ENCODE measurements at regions not wholly inside any gene's neighbourhood (a gene's known extent, or its start where the extent isn't known, plus 50 kb on each side); places are given as distances from the start of the nearest gene placed in this dataset.

DNA sequence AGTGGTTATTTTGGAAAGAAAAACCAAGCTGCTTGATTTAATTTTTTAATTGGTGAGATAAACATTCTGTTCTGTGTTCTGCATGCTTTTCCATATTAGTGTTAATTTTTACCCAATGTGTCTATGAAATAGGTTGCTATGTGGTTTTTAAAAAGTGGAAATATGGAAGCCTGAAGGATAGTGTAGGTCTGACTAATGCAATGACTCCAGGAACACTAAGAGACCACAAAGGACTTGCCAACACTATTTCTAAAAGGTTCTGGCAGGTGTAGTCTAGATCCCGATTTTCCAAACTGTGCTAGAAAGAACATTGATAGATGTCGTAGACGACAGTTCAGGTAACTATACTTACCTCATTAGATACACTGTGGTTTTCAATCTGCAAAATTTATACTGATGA is 877.4 kb upstream of the GOT2 start:
- DNase-seq (ENCODE audit: low read depth in 3 of 3, low spot score in 2 of 3): no peak

DNA sequence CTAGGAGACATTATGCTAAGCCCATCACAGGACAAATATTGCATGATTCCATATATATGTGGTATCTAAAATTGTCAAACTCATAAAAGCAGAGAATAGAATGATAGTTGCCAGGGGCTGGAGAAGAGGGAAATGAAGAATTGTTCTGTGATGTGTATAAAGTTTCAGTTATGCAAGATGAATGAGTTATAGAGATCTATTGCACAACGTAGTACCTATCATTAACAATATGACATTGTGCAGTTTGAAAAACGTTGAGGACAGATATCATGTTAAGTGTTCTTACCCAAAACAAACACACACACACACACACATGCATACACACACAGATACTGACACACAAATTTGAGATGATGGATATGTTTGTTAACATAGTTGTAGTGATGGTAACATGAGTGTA is 871.6 kb upstream of the GOT2 start:
- DNase-seq (ENCODE audit: low read depth in 3 of 3, low spot score in 2 of 3): no peak

DNA sequence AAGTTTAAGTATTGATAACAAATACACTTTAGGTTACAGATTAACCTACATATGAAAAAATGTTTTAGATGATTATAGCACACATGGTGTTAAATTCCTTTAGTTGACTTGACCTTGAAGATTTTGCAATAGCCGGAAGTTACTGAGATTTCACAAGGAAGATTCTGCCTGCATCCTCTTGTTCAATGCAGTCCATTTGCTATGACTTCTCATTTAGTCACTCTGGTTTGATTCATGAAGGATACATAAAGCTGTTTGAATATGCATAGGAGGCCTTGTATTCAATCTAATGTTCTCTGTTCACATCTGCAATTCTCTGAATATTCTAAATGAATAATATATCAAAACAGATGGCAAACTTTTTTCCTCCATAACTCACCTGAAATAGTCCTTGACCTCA is 870.2 kb upstream of the GOT2 start:
- DNase-seq (ENCODE audit: low read depth in 3 of 3, low spot score in 2 of 3): no peak

DNA sequence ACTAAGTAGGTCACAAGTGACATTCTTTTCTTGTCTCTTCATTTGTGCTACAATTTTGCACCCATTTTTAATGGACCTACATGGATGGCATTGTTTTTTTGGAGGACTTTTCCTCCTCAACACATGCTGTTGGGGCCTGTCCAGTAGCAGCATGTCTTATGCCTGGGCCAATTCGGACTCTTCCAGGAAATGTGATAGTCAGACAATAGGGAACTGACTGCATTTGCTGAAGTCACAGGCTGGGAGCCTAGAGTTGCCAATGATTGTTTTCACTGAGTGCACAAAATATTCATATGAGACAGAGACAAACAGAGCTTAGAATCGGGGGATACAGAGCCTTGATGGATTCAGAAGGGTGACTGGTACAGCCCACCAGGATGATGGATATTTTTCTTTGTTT is 867.3 kb upstream of the GOT2 start:
- DNase-seq (ENCODE audit: low read depth in 3 of 3, low spot score in 2 of 3): no peak

DNA sequence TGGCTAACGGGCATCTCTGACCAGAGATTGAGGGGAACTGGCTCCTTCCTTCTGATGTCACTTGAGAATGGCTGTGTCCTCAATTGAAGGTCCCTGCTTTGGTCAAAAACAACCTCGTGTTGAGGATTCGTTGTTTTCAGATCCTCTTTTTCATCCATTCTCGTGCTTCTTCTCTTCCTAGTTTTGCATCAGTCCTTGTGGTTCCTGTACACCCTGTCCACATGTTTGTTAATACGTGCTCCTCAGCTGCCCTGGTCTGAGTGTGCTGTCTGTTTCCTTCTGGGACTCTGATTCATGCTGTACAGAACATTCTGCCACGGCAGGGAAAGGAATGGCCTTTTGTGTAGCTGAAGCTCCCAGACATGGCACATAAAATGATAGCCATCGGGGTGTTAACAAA is 863.2 kb upstream of the GOT2 start:
- DNase-seq (ENCODE audit: low read depth in 3 of 3, low spot score in 2 of 3): no peak

DNA sequence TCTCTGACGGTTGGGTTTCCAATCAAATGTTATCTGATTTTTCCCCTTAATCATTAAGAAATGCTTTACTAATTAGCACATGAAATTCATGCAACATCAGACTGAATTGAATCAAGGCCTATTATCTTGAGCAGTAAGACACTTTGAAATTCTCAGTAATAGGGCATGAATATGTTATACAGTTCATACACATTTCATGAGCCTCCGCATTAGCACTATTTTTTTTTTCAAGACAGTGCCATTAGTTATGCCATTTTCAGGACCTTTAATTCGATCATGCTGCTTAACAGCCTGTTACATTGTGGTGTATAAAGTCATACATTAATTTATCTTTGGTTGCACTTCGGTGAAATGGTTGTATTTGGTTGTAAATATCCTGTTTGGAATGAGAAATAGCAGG is 862.6 kb upstream of the GOT2 start:
- no peak for DNase-seq (ENCODE audit: low read depth in 3 of 3, low spot score in 2 of 3)

DNA sequence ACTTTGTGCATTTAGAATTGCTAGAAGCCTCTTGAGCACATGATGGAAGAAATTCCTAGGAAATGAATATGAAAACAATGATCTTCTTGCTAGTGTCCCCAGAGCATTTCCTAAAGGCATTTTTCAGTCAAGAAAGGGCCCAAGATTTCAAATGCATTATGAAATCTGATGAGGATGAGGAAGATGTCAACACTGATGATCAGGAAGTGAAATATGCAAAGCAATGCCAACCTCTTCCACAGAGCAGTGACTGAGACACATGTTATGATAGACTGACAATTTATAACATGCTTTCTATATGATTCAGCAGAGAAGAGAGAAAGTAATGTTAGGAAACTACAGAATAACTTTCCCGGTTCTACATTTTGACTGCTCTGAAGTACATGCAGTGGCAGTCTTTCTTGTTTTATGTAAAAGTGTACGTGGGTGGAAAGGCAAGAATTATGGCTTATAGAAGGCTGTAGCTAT is 859.1 kb upstream of the GOT2 start:
- no peak for DNase-seq (ENCODE audit: low read depth in 3 of 3, low spot score in 2 of 3)

DNA sequence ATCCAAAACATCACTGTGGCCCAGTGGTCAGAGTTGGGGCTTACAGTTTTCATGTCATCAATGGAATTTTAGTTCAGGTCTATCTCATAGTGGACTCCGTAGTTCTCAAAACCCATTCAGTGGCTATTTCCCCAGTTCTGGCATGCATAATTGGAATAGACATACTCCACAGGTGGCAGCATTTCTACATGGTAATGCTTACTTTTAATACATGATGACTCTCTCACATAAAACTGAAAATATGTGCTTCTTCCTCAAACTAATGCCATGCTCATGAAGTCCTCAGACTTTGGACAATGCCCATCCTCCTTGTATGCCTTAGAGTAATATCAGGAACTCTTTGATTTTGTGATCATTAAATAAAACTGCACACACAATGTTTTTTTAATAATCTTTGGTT is 857.4 kb upstream of the GOT2 start:
- no peak for DNase-seq (ENCODE audit: low read depth in 3 of 3, low spot score in 2 of 3)

DNA sequence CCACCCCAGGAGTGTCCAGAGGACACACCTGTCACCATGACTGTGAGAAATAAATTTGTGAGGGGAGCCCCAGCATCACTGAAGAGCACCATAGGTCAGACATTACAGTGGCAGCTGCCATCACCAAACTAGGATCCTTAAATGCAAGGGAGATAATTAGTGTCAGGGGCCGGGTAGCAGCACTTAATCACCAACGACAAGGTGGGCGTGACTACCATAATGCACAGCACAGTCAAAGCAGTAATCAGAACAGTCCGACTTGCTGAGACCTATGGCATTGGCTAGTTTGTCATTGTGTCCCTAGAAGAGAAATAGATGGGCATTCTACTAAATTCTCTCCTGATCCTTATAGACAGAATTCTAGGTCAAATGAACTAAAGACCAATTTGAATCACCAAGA is 856.7 kb upstream of the GOT2 start:
- no peak for DNase-seq (ENCODE audit: low read depth in 3 of 3, low spot score in 2 of 3)

DNA sequence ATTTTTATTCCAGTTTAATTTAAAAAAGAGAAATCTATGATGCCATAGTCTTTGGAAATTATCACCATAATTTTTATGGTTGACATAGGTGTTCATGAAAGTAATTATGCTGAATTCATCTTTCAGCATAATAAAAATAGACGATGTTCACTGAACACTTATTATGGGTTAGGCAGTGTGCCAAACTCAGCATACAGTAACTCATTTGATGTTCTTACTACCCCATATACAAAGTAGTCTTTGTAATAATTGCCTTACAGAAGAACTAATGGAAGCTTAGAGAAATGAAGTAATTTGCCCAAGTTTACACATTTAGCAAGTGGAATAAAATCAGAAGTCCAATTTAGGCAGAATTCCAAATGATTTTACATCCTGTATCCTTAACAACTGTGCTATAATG is 852.2 kb upstream of the GOT2 start:
- DNase-seq (ENCODE audit: low read depth in 3 of 3, low spot score in 2 of 3): no peak

DNA sequence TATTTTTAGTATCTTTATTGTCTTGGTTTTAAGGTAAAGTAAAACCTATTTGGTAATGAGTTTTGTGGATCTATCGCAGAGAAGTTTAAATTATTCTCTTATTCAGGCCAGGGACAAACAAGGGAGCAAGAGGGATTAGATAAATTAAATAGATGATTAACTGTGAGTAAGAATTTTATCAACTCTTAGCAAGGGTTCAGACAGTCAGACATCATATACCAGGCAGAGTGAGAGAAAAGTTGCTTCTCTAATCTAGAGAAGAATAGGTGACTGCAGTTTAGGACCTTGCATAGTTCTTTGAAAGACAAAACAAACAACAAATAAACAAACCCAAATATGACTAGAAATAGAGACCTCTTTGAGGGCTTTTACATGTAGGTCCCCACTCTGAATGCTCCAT is 840.2 kb upstream of the GOT2 start:
- no peak for DNase-seq (ENCODE audit: low read depth in 3 of 3, low spot score in 2 of 3)

DNA sequence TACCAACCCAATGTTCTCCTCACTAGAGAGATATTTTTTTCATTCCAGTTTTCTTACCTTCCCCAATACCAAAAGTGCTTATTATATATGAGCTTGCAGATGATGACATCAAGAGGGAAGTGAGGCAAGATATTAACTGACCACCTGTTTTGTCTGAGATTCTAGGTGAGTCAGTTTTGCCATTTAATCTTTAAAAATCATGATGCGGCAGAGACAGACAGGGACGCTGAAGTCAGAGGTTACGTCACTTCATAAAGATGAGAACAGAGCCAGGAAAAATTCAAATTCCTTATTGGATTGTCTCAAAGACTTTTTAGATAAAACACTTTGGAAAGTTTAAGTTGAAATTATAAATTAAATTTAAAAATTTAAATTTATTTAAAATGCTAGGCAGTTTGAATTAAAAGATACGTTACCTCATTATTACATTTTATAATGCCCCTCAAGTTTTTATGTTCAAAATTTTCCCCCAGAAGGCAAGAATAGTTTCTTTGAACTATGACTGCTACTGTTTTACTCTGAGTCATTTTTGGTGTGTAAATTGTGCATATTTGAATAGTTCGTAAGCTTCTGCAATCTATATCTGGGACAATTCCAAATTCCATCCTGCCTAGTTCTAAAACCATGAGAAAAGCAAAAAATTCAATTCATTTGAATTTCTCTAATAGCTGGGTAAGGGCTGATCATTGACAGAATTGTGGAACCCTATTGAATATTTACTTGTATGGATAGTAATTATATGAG is 839.6 kb upstream of the GOT2 start:
- no peak for DNase-seq (ENCODE audit: low read depth in 3 of 3, low spot score in 2 of 3)

DNA sequence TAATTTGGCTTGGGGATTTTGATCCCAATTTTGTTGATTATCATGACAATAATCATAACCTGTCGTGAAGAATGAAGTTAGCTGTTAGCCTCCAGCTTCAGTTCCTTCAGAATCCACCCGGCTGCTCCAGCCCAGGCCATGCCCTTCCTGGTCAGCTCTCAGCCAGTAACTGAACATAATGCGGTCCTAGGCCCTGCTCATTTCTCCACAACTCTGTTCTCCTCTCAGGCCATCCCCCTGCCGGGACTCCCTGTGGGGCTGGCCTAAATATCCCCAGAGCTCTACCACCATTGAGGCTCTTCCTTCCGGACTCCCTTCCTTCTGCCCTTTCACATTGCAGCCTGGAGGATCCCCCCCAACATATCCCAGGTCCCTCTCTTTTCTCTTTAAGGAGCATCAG is 833.4 kb upstream of the GOT2 start:
- no peak for DNase-seq (ENCODE audit: low read depth in 3 of 3, low spot score in 2 of 3)

DNA sequence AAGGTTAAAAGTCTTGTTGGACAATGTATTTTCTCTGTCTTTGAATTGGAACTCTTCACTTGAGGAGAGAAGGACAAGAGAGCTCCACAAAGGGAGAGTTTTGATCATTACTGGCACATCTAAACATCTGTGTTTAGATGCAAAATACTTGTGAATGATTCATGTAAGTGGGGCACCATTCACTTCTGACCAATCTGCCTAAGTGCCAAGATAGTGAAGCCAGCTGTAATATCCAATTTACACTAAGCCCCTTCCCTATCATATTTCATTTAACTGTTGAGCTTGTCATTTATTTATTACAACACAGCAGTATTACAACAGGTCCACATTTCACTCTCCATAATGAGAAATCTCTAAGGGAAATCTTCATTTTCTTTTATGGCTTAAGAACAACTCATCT is 832.3 kb upstream of the GOT2 start:
- DNase-seq (ENCODE audit: low read depth in 3 of 3, low spot score in 2 of 3): no peak

DNA sequence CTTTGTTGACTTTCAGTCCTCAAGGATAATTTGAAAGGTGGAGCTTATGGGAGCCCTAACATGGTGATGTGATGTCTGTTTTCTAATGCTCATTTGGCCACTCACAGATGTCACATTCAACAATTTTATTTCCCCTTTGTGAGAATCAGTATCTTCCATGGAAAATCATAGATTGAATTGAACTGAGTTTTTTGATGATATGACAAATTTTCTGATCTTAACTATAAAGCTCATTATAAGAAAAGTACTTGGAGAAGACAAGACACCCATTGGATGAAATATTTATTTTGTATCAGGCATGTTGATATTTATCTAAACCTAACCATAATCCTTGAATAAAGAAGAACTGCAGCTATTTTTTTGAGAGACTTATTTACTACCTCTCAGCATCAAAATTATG is 824.6 kb upstream of the GOT2 start:
- DNase-seq (ENCODE audit: low read depth in 3 of 3, low spot score in 2 of 3): no peak

DNA sequence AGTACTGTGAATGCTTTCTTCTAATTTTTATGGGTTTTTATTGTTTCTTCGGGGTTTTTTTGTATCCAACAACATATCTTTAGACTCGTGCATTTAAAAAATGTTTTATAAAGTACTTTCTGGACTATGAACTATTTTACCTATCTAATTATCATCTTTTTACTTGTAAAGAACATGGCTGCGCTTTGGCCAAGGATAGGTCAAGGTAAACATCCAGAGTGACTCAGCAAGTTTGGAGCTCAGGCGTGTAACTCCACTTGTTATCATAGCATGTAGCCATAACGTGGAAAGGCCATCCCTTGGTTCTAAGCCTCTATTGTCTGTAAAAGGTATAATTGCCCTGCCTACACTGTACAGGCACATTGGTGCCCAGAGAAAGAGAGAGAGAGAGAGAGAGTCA is 818.0 kb upstream of the GOT2 start:
- DNase-seq (ENCODE audit: low read depth in 3 of 3, low spot score in 2 of 3): no peak

DNA sequence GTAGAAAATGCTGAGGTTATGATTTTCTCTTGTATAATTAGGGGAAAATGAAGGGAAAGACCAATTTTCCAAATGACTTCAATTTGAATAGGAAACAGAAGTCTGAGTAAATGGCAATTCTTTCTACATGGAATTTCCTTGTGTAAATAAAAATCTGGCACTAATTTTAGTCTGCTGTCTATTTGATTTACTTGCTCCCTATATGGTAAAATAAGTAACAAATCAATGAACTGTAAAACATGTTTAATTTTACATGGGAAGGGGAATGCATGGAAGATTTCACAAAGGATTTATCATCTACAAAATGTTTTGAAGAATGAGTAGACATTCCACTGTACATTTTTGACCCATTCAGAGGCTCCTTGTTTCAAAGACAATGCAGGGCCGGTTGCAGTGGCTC is 811.6 kb upstream of the GOT2 start:
- DNase-seq (ENCODE audit: low read depth in 3 of 3, low spot score in 2 of 3): no peak

DNA sequence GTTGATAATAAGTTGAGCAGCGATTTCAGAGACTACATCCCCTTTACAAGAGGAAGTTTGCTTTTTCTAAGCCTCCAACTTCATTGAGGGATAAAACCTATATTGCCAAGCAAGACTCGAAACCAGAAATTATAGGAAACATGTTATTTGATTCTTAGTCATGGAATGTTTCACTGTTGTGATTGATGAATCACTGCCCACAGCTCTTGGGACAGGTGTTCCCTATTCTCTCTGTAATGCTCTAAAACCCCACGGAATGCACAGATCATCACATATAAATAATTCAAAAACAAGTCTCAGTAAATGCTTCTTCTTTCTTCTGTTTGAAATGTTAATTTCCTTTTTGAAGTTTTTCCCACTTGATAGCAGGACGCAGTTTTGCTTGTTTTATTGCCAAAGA is 809.5 kb upstream of the GOT2 start:
- DNase-seq (ENCODE audit: low read depth in 3 of 3, low spot score in 2 of 3): no peak

DNA sequence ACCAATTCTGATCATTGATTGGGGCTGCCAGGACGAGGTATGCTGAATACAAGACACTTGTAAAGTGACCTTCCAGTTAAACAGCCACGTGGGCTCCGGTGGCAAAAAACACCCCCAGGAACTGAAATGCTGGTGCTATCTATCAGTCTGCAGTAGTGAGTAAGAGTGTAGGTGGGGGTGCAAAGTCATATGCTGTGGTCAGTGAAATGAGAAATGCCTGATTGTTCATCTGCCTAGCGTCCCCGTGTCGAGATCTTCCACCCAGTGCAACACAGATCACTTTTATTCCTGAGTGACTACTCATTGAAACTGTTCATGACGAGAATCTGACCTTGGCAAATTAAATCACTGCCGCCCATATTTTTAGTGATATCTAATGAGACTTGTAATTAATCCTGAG is 806.5 kb upstream of the GOT2 start:
- DNase-seq (ENCODE audit: low read depth in 3 of 3, low spot score in 2 of 3): no peak

DNA sequence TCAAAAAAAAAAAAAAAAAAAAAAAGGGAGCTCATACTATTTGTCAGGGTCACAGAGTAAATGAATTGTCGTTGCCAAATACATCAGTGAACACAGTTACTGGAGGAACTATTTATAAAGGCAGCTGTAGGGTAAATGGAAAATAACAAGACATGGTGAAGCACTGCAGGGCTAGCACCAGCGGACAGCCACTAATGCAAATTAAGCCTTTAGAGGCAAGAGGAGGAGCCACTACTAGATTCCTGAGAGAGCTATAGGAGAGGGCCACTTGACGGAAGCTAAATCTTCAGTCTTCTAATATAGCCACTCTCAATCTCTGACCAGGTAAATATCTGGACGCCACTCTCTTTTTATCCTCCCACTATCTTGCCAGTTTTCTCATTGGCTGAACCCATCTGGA is 801.2 kb upstream of the GOT2 start:
- no peak for DNase-seq (ENCODE audit: low read depth in 3 of 3, low spot score in 2 of 3)

DNA sequence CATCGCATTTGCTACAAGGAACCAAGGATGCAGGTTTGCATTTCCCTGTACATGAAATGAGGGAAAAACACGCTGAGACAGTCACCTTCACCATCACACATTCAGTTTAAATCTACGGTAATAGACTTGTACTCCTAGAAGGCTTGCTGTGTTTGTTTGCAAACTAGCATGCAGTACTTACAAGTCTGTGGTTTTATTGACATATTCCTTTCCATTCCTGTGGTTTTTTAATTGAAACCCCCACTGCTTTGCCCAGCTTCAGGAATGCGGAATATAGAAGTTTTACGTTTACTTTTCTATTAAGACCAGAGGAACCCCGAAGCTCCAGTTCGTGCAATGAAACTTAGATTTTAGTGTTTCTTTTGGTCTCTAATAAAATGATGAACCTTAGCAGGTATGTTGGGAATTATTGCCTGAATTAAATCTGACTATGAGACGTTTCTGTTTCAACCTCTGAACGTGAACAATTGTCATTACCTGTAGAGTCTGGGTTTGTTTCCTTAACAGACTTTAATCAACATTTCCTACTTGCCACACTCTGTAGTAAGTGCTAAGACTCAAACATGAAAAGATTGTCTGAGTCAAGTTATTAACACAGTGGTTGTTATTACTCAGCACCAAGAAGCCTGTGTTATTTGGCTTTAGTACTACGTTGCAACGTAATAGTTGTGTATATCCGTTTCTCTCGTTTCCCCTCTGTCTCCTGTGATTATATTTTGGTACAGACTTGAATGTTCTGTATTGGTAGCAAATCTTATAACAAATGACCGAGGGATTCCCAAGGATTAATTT is 793.3 kb upstream of the GOT2 start:
- no peak for DNase-seq (ENCODE audit: low read depth in 3 of 3, low spot score in 2 of 3)

DNA sequence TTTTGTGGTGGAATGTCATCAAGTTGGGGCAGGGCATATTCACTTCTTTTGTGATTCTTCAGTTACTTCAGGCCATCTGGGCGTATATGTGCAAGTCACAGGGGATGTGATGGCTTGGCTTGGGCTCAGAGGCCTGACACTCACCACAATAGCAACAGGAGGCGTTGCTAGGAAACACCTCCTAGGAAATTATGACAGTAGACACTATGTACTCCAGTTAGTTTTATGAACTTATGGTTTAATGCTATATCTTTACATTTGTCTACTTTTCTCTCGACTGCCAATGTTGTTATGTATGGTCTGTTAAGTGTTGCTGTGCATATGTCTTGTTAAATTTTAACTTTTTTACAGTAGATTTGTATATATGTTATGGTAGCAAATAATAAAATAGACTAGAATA is 788.7 kb upstream of the GOT2 start:
- no peak for DNase-seq (ENCODE audit: low read depth in 3 of 3, low spot score in 2 of 3)

All from right renal cortex interstitium (tissue), 3 donors.